Adrenal gland (tissue), 9 donors: ENCODE measurements at regions not wholly inside any gene's neighbourhood (a gene's known extent, or its start where the extent isn't known, plus 50 kb on each side); places are given as distances from the start of the nearest gene placed in this dataset.
A peak's percentile ranks its signal among the peaks of the same experiment; 100 is the strongest.

Experiments used
- DNase-seq, 7 donors: peaks; one replicate each; pipeline ENCODE4 v3.0.0-alpha.2; 2019 to 2020
- H3K27ac ChIP-seq, 5 donors: fragments of 200-600 bp; sonication (generic) in 4 of 5; 1 replicate in 3 of 5; 2 replicates in 2 of 5; pipeline versions ENCODE4 v1.5.1 to v1.8.0; 2016 to 2020; ENCODE audit warnings: mild to moderate bottlenecking in 1 of 5
- H3K27me3 ChIP-seq: fragments of 200-600 bp; 2 replicates; pipeline ENCODE4 v1.8.0; 2021
- H3K36me3 ChIP-seq, 2 donors: fragments of 200-600 bp; replicated peaks in 1 of 2; 1 replicate in 1 of 2; 2 replicates in 1 of 2; pipeline versions ENCODE4 v1.5.1 to v1.8.0; 2018 to 2022
- H3K4me1 ChIP-seq, 2 donors: fragments of 200-600 bp; replicated peaks in 1 of 2; 1 replicate in 1 of 2; 2 replicates in 1 of 2; pipeline versions ENCODE4 v1.5.1 to v1.8.0; 2018 to 2021
- H3K4me3 ChIP-seq, 4 donors: fragments of 200-600 bp; sonication (generic) in 3 of 4; one replicate each; pipeline ENCODE4 v1.5.1; 2016 to 2018
- H3K9me3 ChIP-seq, 3 donors: fragments of 200-600 bp; sonication (generic) in 1 of 3; replicated peaks in 1 of 3; 1 replicate in 2 of 3; 2 replicates in 1 of 3; pipeline versions ENCODE4 v1.5.1 to v1.8.0; 2016 to 2021
- POLR2A ChIP-seq, 2 donors: fragments of 450-650 bp; IDR thresholded peaks; one replicate each; pipeline ENCODE4 v1.6.1; 2017; ENCODE audit warnings: antibody characterized with exemption in 2 of 2, mild to moderate bottlenecking in 2 of 2, moderate library complexity in 1 of 2
- WGBS, 4 donors: extraction: QIAGEN DNeasy Blood & Tissue Kit in 2 of 4; methylation state at CpG; one replicate each; pipeline versions ENCODE4 v1.1.5 to v1.1.7; 2013 to 2017; 5-methylcytosine and 5-hydroxymethylcytosine counted together
- intact Hi-C, 2 donors: fragments of 100-400 bp; cut with DNase I; formaldehyde crosslinking; loops; one replicate each; pipeline versions ENCODE4 v1.14.1 to v1.15.0; 2022 to 2023
- TF ChIP-seq, protein P1 (sequence below), 6 experiments: fragments of 450-650 bp in 4 of 6; fragments of 200-600 bp in 2 of 6; sonication (generic) in 1 of 6; IDR thresholded peaks; 1 replicate in 5 of 6; 2 replicates in 1 of 6; pipeline versions ENCODE4 v1.5.1 to v1.8.0; 2016 to 2021; ENCODE audit warnings: antibody characterized with exemption in 6 of 6, mild to moderate bottlenecking in 2 of 6, moderate library complexity in 1 of 6
- donor health status: healthy with polysubstance abuse.
- donor health status: Bipolar disorder and iron deficiency.
- donor health status: DM: yes; HTN: yes; CAD: no.
- donor health status: DM: no; HTN: no; CAD: no.
- donor health status: DM: no; HTN: no; CAD: no.

DNA sequence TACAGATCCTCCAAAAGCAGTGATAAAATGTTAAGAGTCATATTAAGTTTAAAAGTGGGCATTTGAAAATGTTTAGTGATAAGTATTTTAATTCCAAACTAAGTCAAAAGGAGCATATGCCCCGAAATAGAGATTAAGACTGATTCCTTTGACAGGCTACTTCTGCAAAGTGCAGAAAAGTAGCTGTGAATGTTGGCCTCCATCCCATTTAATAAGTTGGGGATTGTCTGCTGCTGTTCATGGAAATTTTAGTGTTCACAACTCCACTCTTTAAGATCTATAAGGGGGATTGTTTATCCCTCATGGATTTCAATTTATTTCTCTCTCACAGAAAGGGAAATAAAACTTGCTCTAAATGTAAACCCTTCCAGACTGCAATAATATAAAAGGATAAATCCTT lies 278.3 kb downstream of the KCTD12 start:
- no peak overlapping the region for H3K4me3 ChIP-seq
- WGBS, 4 donors, result 61 to 86% (median 79%) methylated on average over 1 of the region's 1 CpG
- intact Hi-C loops, result no loop called here
- no peaks in the 10 kb centered on the region for H3K9me3 ChIP-seq
- no peak for TF ChIP-seq POLR2A (IDR thresholded peaks at IDR 0.05)
- TF ChIP-seq, protein P1, sequence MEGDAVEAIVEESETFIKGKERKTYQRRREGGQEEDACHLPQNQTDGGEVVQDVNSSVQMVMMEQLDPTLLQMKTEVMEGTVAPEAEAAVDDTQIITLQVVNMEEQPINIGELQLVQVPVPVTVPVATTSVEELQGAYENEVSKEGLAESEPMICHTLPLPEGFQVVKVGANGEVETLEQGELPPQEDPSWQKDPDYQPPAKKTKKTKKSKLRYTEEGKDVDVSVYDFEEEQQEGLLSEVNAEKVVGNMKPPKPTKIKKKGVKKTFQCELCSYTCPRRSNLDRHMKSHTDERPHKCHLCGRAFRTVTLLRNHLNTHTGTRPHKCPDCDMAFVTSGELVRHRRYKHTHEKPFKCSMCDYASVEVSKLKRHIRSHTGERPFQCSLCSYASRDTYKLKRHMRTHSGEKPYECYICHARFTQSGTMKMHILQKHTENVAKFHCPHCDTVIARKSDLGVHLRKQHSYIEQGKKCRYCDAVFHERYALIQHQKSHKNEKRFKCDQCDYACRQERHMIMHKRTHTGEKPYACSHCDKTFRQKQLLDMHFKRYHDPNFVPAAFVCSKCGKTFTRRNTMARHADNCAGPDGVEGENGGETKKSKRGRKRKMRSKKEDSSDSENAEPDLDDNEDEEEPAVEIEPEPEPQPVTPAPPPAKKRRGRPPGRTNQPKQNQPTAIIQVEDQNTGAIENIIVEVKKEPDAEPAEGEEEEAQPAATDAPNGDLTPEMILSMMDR (IDR thresholded peaks at IDR 0.05), result no peak
- DNase-seq, result no peak
- H3K27me3 ChIP-seq, result no peaks in the 10 kb centered on the region
- no peaks in the 10 kb centered on the region for H3K36me3 ChIP-seq
- H3K27ac ChIP-seq, result no peak overlapping the region
- H3K4me1 ChIP-seq, result no peaks in the 10 kb centered on the region

DNA sequence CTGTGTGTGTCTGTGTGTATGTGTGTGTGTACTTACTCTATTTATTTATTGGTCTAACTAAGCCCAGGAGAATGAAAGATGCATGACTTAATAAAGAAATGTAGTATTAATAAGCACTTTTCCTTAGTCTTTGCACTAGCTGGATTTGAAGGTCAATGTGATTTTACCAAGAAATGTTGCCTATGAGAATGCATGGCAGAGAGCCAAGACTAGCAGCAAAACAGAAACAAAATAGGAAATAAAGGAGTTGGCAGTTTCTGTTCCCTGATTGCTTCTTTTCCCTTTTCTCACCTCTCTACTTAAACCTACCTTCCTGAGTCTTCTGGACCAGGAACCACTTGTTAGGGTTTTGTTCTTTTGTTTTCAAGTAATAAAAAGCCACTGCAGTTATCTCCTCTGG lies 286.1 kb downstream of the KCTD12 start:
- TF ChIP-seq, protein P1 (IDR thresholded peaks at IDR 0.05), result no peak
- TF ChIP-seq POLR2A (IDR thresholded peaks at IDR 0.05), result no peak
- Histone ChIP-seq H3K36me3 (no peaks in the 10 kb centered on the region), H3K4me3 (no peak overlapping the region), H3K27ac (no peak overlapping the region), H3K27me3 (no peaks in the 10 kb centered on the region), H3K9me3 (no peaks in the 10 kb centered on the region), H3K4me1 (peaks cover 0 to 10% of the 10 kb centered on the region in 2 donors)
- DNase-seq, result peak in 5 of 7 donors; percentile 13 to 41 (median 16)
- intact Hi-C loops, result no loop called here

DNA sequence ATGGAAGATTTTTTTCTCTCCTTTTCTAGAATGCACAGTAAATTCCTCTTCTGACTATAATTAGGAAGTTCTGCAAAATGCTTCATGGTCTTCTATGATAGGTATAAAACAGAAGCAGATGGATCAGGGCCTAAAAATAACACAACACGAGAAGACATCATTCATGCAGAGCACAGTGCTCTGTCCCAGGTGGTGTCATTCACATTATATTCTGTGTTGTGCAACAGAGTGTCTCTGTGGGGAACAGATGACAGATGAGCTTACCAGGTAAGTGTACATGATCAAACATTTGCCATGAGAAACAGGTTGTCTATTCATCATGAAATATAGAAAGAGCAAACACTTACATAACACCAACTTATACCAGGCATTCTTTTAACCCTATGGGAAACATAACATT lies 288.3 kb downstream of the KCTD12 start:
- peaks cover 0 to 10% of the 10 kb centered on the region in 2 donors for H3K4me1 ChIP-seq
- TF ChIP-seq POLR2A (IDR thresholded peaks at IDR 0.05), result no peak
- TF ChIP-seq, protein P1 (IDR thresholded peaks at IDR 0.05), result no peak
- no peak for DNase-seq
- intact Hi-C loops, result no loop called here
- H3K27me3 ChIP-seq, result no peaks in the 10 kb centered on the region
- no peaks in the 10 kb centered on the region for H3K9me3 ChIP-seq
- no peak overlapping the region for H3K4me3 ChIP-seq
- no peak overlapping the region for H3K27ac ChIP-seq
- 70 to 72% (median 71%) methylated on average over 1 of the region's 1 CpG for WGBS, 4 donors
- no peaks in the 10 kb centered on the region for H3K36me3 ChIP-seq

DNA sequence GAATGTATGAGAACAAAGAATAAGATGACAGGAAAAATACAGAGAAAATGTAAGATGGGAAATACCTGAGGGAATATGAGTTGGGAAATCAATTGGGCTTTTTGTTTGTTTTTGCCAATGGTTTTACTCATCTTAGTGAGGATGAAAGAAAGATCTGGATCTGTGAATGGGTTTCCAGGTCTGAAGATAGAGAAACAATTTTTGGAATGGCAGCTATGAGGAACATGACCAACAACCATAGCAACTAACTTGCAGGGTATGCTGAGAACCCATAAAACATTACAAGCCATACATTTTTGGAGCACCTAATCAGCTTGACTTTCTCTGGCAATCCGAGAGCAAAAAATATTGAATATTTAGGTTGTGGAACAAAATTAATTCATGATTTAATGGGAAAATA lies 290.0 kb downstream of the KCTD12 start:
- no peaks in the 10 kb centered on the region for H3K36me3 ChIP-seq
- no peak overlapping the region for H3K4me3 ChIP-seq
- WGBS, 4 donors, result 75 to 88% (median 85%) methylated on average over 1 of the region's 1 CpG
- TF ChIP-seq POLR2A (IDR thresholded peaks at IDR 0.05), result no peak
- TF ChIP-seq, protein P1 (IDR thresholded peaks at IDR 0.05), result no peak
- H3K27me3 ChIP-seq, result no peaks in the 10 kb centered on the region
- no peak for DNase-seq
- no peak overlapping the region for H3K27ac ChIP-seq
- peaks cover 0 to 10% of the 10 kb centered on the region in 2 donors for H3K4me1 ChIP-seq
- H3K9me3 ChIP-seq, result no peaks in the 10 kb centered on the region
- intact Hi-C loops, result no loop called here
